OCI-LY7 (cell line): ENCODE measurements at regions not wholly inside any gene's neighbourhood (a gene's known extent, or its start where the extent isn't known, plus 50 kb on each side); places are given as distances from the start of the nearest gene placed in this dataset.

Experiments
- BruUV-seq: library from RNA; stranded (reverse); fragments of 400-500 nt; replicated peaks from 2 replicates; lab custom pipeline; 2021; lab: Mats Ljungman, UMichigan
- CTCF ChIA-PET: fragments of 300-600 bp; sonication (Branson Sonifier 250); formaldehyde crosslinking; loops from one replicate; lab custom pipeline; 2022; ENCODE audit warnings: antibody characterized with exemption; ENCODE audit not compliant: unreplicated experiment; lab: Charles Lee
- POLR2A ChIA-PET: fragments of 300-600 bp; sonication (Branson Sonifier 250); formaldehyde crosslinking; loops from one replicate; lab custom pipeline; 2022; ENCODE audit warnings: antibody characterized with exemption; lab: Charles Lee
- DNase-seq: peaks from one replicate; pipeline ENCODE4 v3.0.0-alpha.2; 2015; ENCODE audit warnings: low spot score
- H2AFZ ChIP-seq: fragments of 200-600 bp; sonication (generic), shearing (Covaris generic); 2 replicates; pipeline ENCODE4 v1.6.1; 2014; ENCODE audit warnings: mild to moderate bottlenecking, antibody characterized with exemption, low read length, moderate library complexity
- H3K27ac ChIP-seq: fragments of 200-600 bp; sonication (generic); 2 replicates; pipeline ENCODE4 v1.5.1; 2014; ENCODE audit warnings: mixed run types, low read depth, mild to moderate bottlenecking, moderate library complexity, low read length, inconsistent platforms; ENCODE audit not compliant: poor library complexity, severe bottlenecking
- H3K36me3 ChIP-seq: fragments of 200-600 bp; sonication (generic); 2 replicates; pipeline ENCODE4 v1.6.1; 2014; ENCODE audit warnings: mild to moderate bottlenecking, antibody characterized with exemption, low read length, moderate library complexity, mixed read lengths; ENCODE audit not compliant: insufficient read depth
- H3K4me1 ChIP-seq: fragments of 200-600 bp; sonication (generic); 2 replicates; pipeline ENCODE4 v1.5.1; 2014; ENCODE audit warnings: mild to moderate bottlenecking, low read length; ENCODE audit not compliant: insufficient read depth, poor library complexity, severe bottlenecking
- H3K4me2 ChIP-seq: fragments of 200-600 bp; sonication (generic); 2 replicates; pipeline ENCODE4 v1.6.1; 2014; ENCODE audit warnings: mild to moderate bottlenecking, low read length
- H3K4me3 ChIP-seq: fragments of 200-600 bp; sonication (generic); 2 replicates; pipeline ENCODE4 v1.5.1; 2014; ENCODE audit warnings: mild to moderate bottlenecking, low read depth, low read length; ENCODE audit not compliant: poor library complexity, severe bottlenecking
- H3K79me2 ChIP-seq: fragments of 200-600 bp; sonication (generic); 2 replicates; pipeline ENCODE4 v1.6.1; 2016; ENCODE audit warnings: low read depth, mild to moderate bottlenecking, low read length, moderate library complexity, mixed read lengths; ENCODE audit not compliant: insufficient read depth
- H3K9me2 ChIP-seq: fragments of 200-600 bp; sonication (generic); 2 replicates; pipeline ENCODE4 v1.6.1; 2016; ENCODE audit warnings: mild to moderate bottlenecking, low read length, mixed read lengths; ENCODE audit not compliant: insufficient read depth
- H3K9me3 ChIP-seq: fragments of 200-600 bp; sonication (generic); 2 replicates; pipeline ENCODE4 v1.6.1; 2014; ENCODE audit warnings: mild to moderate bottlenecking, mixed run types, low read length, mixed read lengths
- H4K20me1 ChIP-seq: fragments of 200-600 bp; sonication (generic); 2 replicates; pipeline ENCODE4 v1.6.1; 2014; ENCODE audit warnings: mild to moderate bottlenecking, antibody characterized with exemption, low read length, moderate library complexity, mixed read lengths; ENCODE audit not compliant: insufficient read depth
- EZH2phosphoT487 ChIP-seq: fragments of 200-600 bp; sonication (generic); IDR thresholded peaks from 2 replicates; pipeline ENCODE4 v1.6.1; 2018; ENCODE audit warnings: low read depth, borderline replicate concordance, mild to moderate bottlenecking, mixed run types, antibody characterized with exemption, low read length, moderate library complexity, mixed read lengths
- intact Hi-C: fragments of 100-400 bp; cut with micrococcal nuclease; formaldehyde crosslinking; loops from one replicate; pipeline ENCODE4 v1.10.0; 2022; ENCODE audit not compliant: unreplicated experiment
- TF ChIP-seq, protein P1 (sequence below): fragments of 200-600 bp; sonication (generic); conservative IDR thresholded peaks from 2 replicates; pipeline ENCODE4 v1.5.1; 2014; ENCODE audit warnings: mild to moderate bottlenecking, antibody characterized with exemption, low read length, moderate library complexity, mixed read lengths

DNA sequence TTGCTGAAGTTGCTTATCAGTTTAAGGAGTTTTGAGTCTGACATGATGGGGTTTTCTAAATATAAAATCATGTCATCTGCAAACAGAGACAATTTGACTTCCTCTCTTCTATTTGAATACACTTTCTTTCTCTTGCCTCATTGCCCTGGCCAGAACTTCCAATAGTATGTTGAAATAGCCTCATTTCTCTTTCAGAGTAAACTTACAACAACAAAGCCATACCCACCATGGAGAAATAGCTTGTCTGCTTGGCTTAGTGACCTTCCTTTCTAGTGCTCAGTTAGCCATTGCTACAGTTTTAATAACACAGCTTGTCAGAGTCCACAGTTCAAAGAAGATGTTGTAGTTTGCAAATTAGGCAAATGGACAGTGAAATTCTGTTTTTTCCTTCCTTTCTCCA lies 228.0 kb downstream of the ETAA1 start:
- no peak for TF ChIP-seq EZH2phosphoT487
- TF ChIP-seq, protein P1, sequence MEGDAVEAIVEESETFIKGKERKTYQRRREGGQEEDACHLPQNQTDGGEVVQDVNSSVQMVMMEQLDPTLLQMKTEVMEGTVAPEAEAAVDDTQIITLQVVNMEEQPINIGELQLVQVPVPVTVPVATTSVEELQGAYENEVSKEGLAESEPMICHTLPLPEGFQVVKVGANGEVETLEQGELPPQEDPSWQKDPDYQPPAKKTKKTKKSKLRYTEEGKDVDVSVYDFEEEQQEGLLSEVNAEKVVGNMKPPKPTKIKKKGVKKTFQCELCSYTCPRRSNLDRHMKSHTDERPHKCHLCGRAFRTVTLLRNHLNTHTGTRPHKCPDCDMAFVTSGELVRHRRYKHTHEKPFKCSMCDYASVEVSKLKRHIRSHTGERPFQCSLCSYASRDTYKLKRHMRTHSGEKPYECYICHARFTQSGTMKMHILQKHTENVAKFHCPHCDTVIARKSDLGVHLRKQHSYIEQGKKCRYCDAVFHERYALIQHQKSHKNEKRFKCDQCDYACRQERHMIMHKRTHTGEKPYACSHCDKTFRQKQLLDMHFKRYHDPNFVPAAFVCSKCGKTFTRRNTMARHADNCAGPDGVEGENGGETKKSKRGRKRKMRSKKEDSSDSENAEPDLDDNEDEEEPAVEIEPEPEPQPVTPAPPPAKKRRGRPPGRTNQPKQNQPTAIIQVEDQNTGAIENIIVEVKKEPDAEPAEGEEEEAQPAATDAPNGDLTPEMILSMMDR = no peak
- ChIA-PET POLR2A (no interaction called here), CTCF (no interaction called here)
- Histone ChIP-seq H3K36me3 (no peaks in the 10 kb centered on the region), H3K27ac (no peak overlapping the region), H2AFZ (no peak overlapping the region), H4K20me1 (no peaks in the 10 kb centered on the region), H3K4me3 (no peak overlapping the region), H3K9me3 (no peaks in the 10 kb centered on the region), H3K9me2 (no peaks in the 10 kb centered on the region), H3K4me1 (no peaks in the 10 kb centered on the region), H3K79me2 (no peaks in the 10 kb centered on the region), H3K4me2 (no peak overlapping the region)
- DNase-seq = no peak
- no TSS peak for BruUV-seq
- intact Hi-C loops = no loop called here

DNA sequence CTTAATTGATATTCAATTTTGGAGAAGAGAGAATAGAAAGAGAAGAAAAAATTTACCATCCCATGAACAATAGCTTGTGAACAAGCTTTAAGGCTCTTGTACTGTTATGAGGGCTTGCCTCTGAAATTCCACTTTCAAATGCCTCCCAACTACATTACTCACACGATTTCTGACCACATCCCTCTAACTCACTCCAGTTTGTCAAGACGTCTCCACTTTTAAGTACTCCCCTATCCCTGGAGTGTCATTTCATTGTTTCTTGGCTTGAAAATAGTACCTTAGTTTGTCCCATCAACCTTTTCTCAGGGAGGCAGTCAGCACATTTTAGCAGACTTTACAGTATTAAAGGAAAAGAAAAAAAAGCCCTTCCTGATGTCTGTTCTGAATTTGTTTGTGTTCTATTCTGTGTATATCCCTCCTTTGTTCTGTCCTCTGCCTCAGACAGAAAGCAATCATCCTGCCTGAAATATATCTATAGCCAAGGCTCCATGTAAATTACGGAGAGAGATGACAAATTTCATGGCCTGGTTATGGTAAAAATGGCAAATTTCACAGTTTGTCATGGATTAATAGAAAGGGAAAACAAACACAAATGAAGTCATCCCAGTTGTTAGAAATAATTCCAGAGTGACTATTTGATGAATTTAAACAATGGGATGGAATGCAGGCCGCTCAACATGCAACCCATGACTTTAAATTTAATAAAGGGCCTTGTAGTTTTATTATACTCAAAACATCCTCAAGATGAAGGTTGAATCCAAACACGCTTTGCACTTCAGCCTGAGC lies 228.8 kb downstream of the ETAA1 start:
- no TSS peak for BruUV-seq
- Histone ChIP-seq H3K9me3 (no peaks in the 10 kb centered on the region), H3K4me1 (no peaks in the 10 kb centered on the region), H3K79me2 (no peaks in the 10 kb centered on the region), H3K4me3 (no peak overlapping the region), H2AFZ (no peak overlapping the region), H3K9me2 (no peaks in the 10 kb centered on the region), H3K27ac (no peak overlapping the region), H4K20me1 (no peaks in the 10 kb centered on the region), H3K4me2 (no peak overlapping the region), H3K36me3 (no peaks in the 10 kb centered on the region)
- no peak for DNase-seq
- CTCF ChIA-PET = no interaction called here
- POLR2A ChIA-PET = no interaction called here
- intact Hi-C loops = no loop called here
- TF ChIP-seq EZH2phosphoT487 = no peak
- TF ChIP-seq, protein P1 = no peak

DNA sequence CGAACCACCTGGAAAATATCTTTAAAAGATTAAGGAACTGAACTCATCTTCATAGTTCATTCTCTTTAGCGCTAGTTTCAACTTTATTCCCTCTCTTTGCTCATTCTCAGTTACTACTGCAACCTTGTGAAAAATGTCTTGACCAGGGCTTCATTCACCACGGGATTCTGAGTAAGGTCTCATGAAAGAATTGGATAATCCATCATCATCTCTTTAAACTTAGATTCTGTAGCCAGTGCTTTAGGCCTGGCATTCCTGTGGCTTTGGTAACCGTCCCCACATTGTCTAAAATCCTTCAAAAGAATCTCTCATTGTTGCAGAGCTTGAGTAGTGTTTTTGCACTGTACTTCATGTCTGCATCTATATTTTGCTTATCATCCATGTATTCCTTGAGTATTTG lies 229.5 kb downstream of the ETAA1 start:
- TF ChIP-seq EZH2phosphoT487 = no peak
- TF ChIP-seq, protein P1 = no peak
- intact Hi-C loops = no loop called here
- no peaks in the 10 kb centered on the region for H3K36me3 ChIP-seq
- no peaks in the 10 kb centered on the region for H3K79me2 ChIP-seq
- no TSS peak for BruUV-seq
- no peaks in the 10 kb centered on the region for H4K20me1 ChIP-seq
- no peak overlapping the region for H2AFZ ChIP-seq
- no peak overlapping the region for H3K4me2 ChIP-seq
- CTCF ChIA-PET = no interaction called here
- POLR2A ChIA-PET = no interaction called here
- H3K9me3 ChIP-seq = no peaks in the 10 kb centered on the region
- H3K4me1 ChIP-seq = no peaks in the 10 kb centered on the region
- no peak overlapping the region for H3K4me3 ChIP-seq
- no peak for DNase-seq
- H3K27ac ChIP-seq = no peak overlapping the region
- no peaks in the 10 kb centered on the region for H3K9me2 ChIP-seq
